Neural crest cell (in vitro differentiated cells): ENCODE measurements at regions not wholly inside any gene's neighbourhood (a gene's known extent, or its start where the extent isn't known, plus 50 kb on each side); places are given as distances from the start of the nearest gene placed in this dataset.

ENCODE experiments used
- DNase-seq: peaks from one replicate; pipeline ENCODE4 v3.0.0; 2021; ENCODE audit warnings: low read depth, mixed read lengths, low spot score
- H3K27ac Mint-ChIP-seq: one replicate; pipeline ENCODE4 v1.8.0; 2021; ENCODE audit warnings: mild to moderate bottlenecking, mixed read lengths; ENCODE audit not compliant: unreplicated experiment
- H3K27me3 Mint-ChIP-seq: 2 replicates; pipeline ENCODE4 v1.8.0; 2021; ENCODE audit warnings: low read depth, mild to moderate bottlenecking, mixed read lengths
- H3K36me3 Mint-ChIP-seq: 2 replicates; pipeline ENCODE4 v1.8.0; 2021; ENCODE audit warnings: low read depth, mild to moderate bottlenecking, mixed read lengths
- H3K4me1 Mint-ChIP-seq: 2 replicates; pipeline ENCODE4 v1.8.0; 2021; ENCODE audit warnings: mixed read lengths
- H3K4me3 Mint-ChIP-seq: one replicate; pipeline ENCODE4 v1.8.0; 2021; ENCODE audit warnings: mild to moderate bottlenecking, mixed read lengths
- H3K9me3 Mint-ChIP-seq: 2 replicates; pipeline ENCODE4 v1.8.0; 2021; ENCODE audit warnings: mixed read lengths
- TF ChIP-seq, protein P1 (sequence below): fragments of 200-600 bp; sonication (generic); conservative IDR thresholded peaks from 2 replicates; pipeline ENCODE4 v1.5.0; 2021; ENCODE audit warnings: antibody characterized with exemption, mild to moderate bottlenecking

DNA sequence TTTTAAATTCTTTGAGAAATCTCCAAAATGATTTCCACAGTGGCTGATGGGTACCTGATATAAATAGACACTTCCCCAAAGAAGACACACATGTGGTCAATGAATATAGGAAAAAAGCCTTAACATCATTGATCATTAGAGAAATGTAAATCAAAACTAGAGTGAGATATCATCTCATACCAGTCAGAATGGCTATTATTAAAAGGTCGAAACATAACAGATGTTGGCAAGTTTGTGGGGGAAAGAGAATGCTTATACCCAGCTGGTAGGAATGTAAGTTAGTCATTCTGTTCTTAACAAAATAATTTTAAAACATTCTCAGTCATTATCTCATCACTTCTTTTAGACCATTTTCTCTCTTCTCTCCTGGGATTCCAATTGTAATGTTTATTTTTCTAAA is 1666.0 kb upstream of the ACO1 start:
- Mint-ChIP-seq H3K4me3 (no peak overlapping the region), H3K4me1 (peaks cover 9% of the 10 kb centered on the region), H3K36me3 (no peaks in the 10 kb centered on the region), H3K27ac (no peak overlapping the region), H3K27me3 (no peaks in the 10 kb centered on the region), H3K9me3 (no peaks in the 10 kb centered on the region)
- TF ChIP-seq, protein P1, sequence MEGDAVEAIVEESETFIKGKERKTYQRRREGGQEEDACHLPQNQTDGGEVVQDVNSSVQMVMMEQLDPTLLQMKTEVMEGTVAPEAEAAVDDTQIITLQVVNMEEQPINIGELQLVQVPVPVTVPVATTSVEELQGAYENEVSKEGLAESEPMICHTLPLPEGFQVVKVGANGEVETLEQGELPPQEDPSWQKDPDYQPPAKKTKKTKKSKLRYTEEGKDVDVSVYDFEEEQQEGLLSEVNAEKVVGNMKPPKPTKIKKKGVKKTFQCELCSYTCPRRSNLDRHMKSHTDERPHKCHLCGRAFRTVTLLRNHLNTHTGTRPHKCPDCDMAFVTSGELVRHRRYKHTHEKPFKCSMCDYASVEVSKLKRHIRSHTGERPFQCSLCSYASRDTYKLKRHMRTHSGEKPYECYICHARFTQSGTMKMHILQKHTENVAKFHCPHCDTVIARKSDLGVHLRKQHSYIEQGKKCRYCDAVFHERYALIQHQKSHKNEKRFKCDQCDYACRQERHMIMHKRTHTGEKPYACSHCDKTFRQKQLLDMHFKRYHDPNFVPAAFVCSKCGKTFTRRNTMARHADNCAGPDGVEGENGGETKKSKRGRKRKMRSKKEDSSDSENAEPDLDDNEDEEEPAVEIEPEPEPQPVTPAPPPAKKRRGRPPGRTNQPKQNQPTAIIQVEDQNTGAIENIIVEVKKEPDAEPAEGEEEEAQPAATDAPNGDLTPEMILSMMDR, result no peak
- DNase-seq, result no peak

DNA sequence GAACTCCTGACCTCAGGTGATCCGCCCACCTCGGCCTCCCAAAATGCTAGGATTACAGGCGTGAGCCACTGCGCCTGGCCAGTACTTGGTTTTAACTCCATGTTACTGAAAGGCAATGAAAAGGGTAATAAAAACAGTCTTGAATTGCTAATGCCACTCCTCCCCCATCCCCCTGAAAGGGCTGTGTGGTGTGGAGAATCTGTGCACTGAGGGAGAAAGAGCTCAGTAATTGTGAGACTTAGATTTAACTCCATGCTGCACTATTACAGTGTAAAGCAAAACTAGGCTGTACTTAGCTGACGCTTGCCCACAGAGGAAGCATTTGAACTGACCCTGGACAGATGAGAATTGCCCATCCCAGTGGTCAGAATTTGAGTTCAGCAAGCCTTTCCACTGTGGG is 1662.4 kb upstream of the ACO1 start:
- DNase-seq, result no peak
- Mint-ChIP-seq H3K4me3 (no peak overlapping the region), H3K36me3 (no peaks in the 10 kb centered on the region), H3K4me1 (peaks cover 9% of the 10 kb centered on the region), H3K27me3 (no peaks in the 10 kb centered on the region), H3K9me3 (no peaks in the 10 kb centered on the region), H3K27ac (peak overlapping the region; percentile 70)
- TF ChIP-seq, protein P1, result no peak

GRCh38 chr9:30723656-30724055 is 1660.8 kb upstream of the ACO1 start:
- no peaks in the 10 kb centered on the region for H3K36me3 Mint-ChIP-seq
- H3K27ac Mint-ChIP-seq, result no peak overlapping the region
- peaks cover 9% of the 10 kb centered on the region for H3K4me1 Mint-ChIP-seq
- TF ChIP-seq, protein P1, result no peak
- H3K27me3 Mint-ChIP-seq, result no peaks in the 10 kb centered on the region
- no peaks in the 10 kb centered on the region for H3K9me3 Mint-ChIP-seq
- no peak overlapping the region for H3K4me3 Mint-ChIP-seq
- no peak for DNase-seq

DNA sequence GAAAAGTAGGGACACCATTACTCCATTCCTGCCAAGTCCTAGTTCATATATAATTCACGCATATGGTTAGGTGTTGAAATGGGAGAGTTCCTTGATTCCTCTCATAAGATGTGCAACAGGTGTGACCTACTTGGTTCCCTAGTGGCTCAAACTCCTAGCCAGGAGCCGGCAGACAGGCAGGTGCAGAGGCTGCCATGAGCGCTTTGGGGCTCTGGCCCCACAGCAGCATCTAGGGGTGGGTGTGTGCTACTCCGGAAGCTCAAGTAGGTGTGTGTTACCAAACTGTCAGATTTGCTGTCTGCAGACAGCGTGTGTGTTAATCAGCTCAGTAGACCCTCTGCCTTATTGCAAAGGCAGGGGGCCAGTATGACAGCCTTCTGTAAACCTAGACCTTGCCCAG is 1652.4 kb upstream of the ACO1 start:
- Mint-ChIP-seq H3K9me3 (no peaks in the 10 kb centered on the region), H3K4me3 (no peak overlapping the region), H3K27me3 (no peaks in the 10 kb centered on the region), H3K4me1 (no peaks in the 10 kb centered on the region), H3K27ac (no peak overlapping the region), H3K36me3 (no peaks in the 10 kb centered on the region)
- TF ChIP-seq, protein P1, result no peak
- DNase-seq, result no peak

DNA sequence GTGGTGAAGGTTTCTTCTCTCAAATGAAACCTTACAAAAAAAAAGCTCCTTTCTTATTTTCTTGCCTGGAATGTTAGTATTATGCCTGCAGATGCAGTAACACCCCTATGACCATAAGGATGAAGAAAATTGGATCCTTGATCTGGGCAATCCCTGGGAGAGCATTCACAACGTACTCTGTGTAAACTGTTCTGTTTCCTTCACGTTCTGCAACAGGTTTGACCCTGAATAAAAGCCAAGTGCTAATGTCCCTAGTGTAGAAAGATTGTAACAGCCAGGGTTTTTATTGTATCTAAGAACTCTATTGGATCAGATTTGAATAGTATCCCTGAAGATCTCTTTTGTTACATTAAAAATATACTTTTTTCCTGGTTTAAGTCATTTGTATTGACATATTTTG is 1639.6 kb upstream of the ACO1 start:
- Mint-ChIP-seq H3K9me3 (peaks cover 6% of the 10 kb centered on the region), H3K27ac (no peak overlapping the region), H3K4me3 (no peak overlapping the region), H3K36me3 (no peaks in the 10 kb centered on the region), H3K4me1 (peaks cover 5% of the 10 kb centered on the region), H3K27me3 (no peaks in the 10 kb centered on the region)
- TF ChIP-seq, protein P1, result no peak
- DNase-seq, result no peak

GRCh38 chr9:30746589-30746988 is 1637.9 kb upstream of the ACO1 start:
- TF ChIP-seq, protein P1, result no peak
- no peak for DNase-seq
- Mint-ChIP-seq H3K27ac (no peak overlapping the region), H3K9me3 (peaks cover 6% of the 10 kb centered on the region), H3K27me3 (no peaks in the 10 kb centered on the region), H3K36me3 (no peaks in the 10 kb centered on the region), H3K4me1 (peaks cover 5% of the 10 kb centered on the region), H3K4me3 (no peak overlapping the region)
